Muscle of leg (tissue), 3 donors: ENCODE measurements at regions not wholly inside any gene's neighbourhood (a gene's known extent, or its start where the extent isn't known, plus 50 kb on each side); places are given as distances from the start of the nearest gene placed in this dataset.
"Not testable (repeated sequence)": the region's sequence is repeated elsewhere in the genome, so short reads cannot be mapped to it uniquely, and the experiment has no call there.

Experiments used
- DNase-seq: peaks from one replicate; pipeline ENCODE4 v3.0.0; 2013
- H3K27ac ChIP-seq: one replicate; pipeline ENCODE4 v1.5.1; 2013; ENCODE audit warnings: mild to moderate bottlenecking, low read length, control low read depth
- H3K27me3 ChIP-seq: one replicate; pipeline ENCODE4 v1.6.1; 2013; ENCODE audit warnings: low read length; ENCODE audit not compliant: control insufficient read depth, insufficient read depth
- H3K36me3 ChIP-seq: one replicate; pipeline ENCODE4 v1.6.1; 2013; ENCODE audit warnings: low read length; ENCODE audit not compliant: control insufficient read depth, insufficient read depth
- H3K4me1 ChIP-seq: one replicate; pipeline ENCODE4 v1.6.1; 2013; ENCODE audit warnings: low read length; ENCODE audit not compliant: control insufficient read depth, insufficient read depth
- H3K4me3 ChIP-seq: one replicate; pipeline ENCODE4 v1.5.1; 2013; ENCODE audit warnings: low read length, control low read depth
- H3K9me3 ChIP-seq: replicated peaks from 2 replicates; pipeline ENCODE4 v1.6.1; 2013; ENCODE audit warnings: low read depth, low read length; ENCODE audit not compliant: control insufficient read depth
- WGBS: methylation state at CpG from one replicate; pipeline ENCODE4 v1.1.5; 2013; ENCODE audit warnings: missing lambda C conversion rate; ENCODE audit not compliant: insufficient coverage; 5-methylcytosine and 5-hydroxymethylcytosine counted together

DNA sequence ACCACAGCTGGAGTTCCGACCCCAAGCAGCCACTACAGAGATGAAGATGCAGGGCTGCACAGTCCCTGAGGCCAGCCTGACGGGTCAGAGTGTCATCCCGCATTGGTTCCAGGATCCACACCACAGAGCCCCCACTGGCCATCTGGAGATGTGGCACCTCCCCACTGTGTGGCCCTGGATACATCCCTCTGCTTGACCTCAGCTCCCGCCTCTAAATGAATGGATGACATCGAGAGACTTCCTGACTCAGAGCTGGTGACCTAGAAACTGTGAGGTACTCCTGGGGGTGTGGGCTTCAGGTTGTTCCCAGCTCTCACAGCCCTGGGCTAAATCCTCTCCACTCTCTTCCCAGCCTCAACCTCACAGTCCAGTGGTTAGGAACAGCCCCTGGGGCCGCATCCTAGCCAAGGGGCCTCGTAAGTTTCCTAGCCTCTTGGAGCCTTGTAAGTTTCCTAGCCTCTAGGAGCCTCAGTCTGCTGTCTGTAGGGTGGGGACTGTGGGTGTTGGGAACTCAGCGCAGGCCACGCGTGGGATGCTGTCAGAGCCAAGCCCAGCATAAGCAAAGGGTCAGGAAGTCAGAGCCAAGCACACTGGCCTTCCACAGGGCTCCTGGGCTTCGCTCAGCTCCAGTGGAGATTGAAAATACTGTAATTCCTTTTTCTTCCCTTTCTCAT lies 87.5 kb upstream of the RUNX3 start:
- no peaks in the 10 kb centered on the region for H3K9me3 ChIP-seq
- H3K36me3 ChIP-seq, result no peaks in the 10 kb centered on the region
- WGBS, result 78% methylated on average over 4 of the region's 11 CpGs
- peak; percentile 37 for DNase-seq
- no peak overlapping the region for H3K4me3 ChIP-seq
- H3K27me3 ChIP-seq, result peaks cover 2% of the 10 kb centered on the region
- no peak overlapping the region for H3K27ac ChIP-seq
- peaks cover 22% of the 10 kb centered on the region for H3K4me1 ChIP-seq

DNA sequence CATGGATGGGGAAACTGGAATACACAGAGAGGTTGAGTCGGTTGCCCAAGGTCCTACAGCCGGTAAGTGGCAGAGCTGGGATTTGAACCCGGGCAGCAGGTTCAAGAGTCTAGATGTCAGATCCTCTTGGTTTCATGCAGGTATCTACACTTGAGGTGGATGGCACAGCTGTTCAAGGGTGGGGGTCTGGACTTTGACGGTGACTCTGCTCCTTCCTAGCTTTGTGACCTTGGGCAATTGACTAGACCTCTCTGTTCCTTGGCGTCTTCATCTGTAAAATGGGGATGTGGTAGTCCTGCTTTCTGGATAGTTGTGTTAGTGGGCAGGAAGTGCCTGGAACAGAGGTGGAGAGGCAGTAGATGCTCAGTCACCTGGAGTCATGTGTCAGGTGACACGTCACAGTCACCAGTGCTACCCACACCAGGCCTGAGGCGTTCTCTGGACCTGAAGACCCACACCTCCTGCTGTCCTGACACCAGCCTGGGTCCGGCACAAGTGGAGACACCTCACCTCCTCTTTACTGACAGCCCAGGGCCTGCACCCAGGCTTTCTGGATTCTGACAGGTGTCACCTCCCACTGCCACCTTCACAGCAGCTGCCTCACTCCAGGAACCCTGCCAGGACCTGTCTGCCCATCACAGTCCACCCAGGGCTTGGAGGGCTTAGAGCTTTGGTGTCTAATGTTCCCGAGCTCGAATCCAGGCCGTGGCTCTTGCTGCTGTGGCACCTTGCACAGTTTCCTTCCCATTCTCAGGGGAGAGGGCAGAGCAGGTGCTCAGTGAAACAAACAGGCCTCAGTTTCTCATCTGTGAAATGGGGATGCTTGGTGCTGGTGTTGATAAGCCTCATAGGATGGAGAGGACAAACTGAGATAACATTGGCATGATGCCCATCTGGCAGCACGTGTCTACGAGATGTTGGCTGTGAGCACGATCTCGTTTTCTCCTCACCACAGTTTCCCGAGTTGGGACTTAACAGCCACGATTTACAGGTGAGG lies 83.2 kb upstream of the RUNX3 start:
- no peak for DNase-seq
- Histone ChIP-seq H3K36me3 (no peaks in the 10 kb centered on the region), H3K27ac (no peak overlapping the region), H3K4me1 (peaks cover 11% of the 10 kb centered on the region), H3K4me3 (no peak overlapping the region), H3K9me3 (no peaks in the 10 kb centered on the region), H3K27me3 (peaks cover 1% of the 10 kb centered on the region)
- WGBS, result 82% methylated on average over 12 of the region's 17 CpGs

DNA sequence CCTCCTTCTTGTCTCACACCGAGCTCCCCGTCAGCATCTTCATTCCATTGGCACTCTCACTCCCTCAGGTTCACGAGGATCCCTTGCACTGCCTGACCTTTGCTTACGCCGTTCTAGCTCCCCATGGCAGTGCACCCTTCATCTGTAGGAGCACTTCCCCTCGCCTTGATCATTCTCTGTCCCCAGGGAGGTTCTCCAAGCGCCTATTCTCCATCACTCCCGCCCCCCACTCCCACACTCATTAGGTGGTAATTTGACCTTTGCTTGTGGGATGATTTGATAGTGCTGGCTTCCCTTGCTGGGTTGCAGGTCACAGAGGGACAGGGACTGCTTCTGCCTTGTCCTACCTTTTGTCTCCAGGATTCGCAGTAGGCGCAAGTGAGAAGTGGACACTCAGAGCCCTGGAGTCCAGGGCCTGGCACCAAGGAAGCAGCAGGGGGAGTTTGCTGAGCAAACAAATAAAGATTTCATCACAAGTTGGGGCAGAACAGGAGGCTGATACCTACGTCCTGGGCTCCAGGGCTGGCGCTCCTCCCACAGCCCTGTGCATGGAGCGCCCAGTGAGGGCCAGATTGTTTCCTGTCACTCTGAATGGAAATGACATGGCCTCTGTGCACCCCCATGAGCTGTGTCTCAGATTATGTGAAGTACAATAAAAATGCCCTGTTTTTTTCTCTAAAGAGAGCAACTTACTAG lies 82.0 kb upstream of the RUNX3 start:
- H3K4me1 ChIP-seq, result peaks cover under 1% of the 10 kb centered on the region
- H3K4me3 ChIP-seq, result no peak overlapping the region
- no peaks in the 10 kb centered on the region for H3K36me3 ChIP-seq
- peaks cover 8% of the 10 kb centered on the region for H3K27me3 ChIP-seq
- H3K9me3 ChIP-seq, result no peaks in the 10 kb centered on the region
- no peak overlapping the region for H3K27ac ChIP-seq
- WGBS, result 57% methylated on average over 7 of the region's 13 CpGs
- no peak for DNase-seq

DNA sequence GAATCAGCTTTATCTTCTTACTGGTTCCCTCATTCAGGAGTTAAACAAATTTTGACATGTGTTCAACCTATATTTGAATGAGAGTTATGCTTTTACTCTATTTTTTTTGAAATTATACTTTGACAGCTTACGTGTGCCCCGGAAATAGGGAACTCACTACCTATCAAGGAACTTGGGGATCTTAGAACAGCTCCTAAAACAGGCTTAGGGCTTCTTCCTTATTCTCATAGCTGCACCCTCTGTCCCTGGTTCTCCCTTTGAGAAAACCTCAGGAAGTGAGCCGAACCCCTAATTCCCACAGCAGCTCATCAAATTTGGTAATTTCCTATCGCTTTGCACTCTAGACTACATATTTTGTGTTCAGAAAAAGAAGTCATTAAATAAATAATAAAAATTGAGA lies 81.2 kb upstream of the RUNX3 start:
- Histone ChIP-seq H3K4me1 (peaks cover 9% of the 10 kb centered on the region), H3K27ac (no peak overlapping the region), H3K9me3 (no peaks in the 10 kb centered on the region), H3K36me3 (no peaks in the 10 kb centered on the region), H3K4me3 (no peak overlapping the region), H3K27me3 (peaks cover 16% of the 10 kb centered on the region)
- 92% methylated on average over 2 of the region's 4 CpGs for WGBS
- DNase-seq, result no peak

GRCh38 chr1:25009671-25010262 lies 79.7 kb upstream of the RUNX3 start:
- H3K36me3 ChIP-seq, result no peaks in the 10 kb centered on the region
- H3K27ac ChIP-seq, result no peak overlapping the region
- 100% methylated on average over 1 of the region's 3 CpGs for WGBS
- peaks cover 10% of the 10 kb centered on the region for H3K4me1 ChIP-seq
- H3K27me3 ChIP-seq, result peaks cover 27% of the 10 kb centered on the region
- no peak for DNase-seq
- H3K4me3 ChIP-seq, result no peak overlapping the region
- H3K9me3 ChIP-seq, result no peaks in the 10 kb centered on the region

DNA sequence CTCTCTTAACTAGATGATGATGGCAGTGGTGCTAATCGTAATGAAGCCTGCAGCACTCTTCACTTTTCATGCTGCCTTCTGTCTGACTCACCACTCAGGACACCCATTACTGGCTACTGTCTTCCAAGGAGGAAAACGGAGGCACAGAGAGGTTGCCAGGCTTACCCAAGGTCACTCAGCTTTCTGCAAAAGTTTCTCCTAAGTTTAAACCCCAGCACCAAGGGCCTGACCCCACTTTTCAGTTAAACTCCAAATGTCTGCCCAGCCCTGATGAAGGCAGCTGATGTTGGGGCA lies 78.1 kb upstream of the RUNX3 start:
- no peaks in the 10 kb centered on the region for H3K36me3 ChIP-seq
- peaks cover 10% of the 10 kb centered on the region for H3K4me1 ChIP-seq
- no CpG with 5 or more reads among the region's 2 CpGs for WGBS
- no peak overlapping the region for H3K4me3 ChIP-seq
- no peak for DNase-seq
- H3K9me3 ChIP-seq, result no peaks in the 10 kb centered on the region
- H3K27ac ChIP-seq, result no peak overlapping the region
- H3K27me3 ChIP-seq, result peaks cover 27% of the 10 kb centered on the region

- H3K9me3 ChIP-seq, H3K4me3 ChIP-seq, H3K36me3 ChIP-seq, DNase-seq, H3K27ac ChIP-seq: not testable (repeated sequence)
- peaks cover 10% of the 10 kb centered on the region for H3K4me1 ChIP-seq
- 43% methylated on average over 12 of the region's 18 CpGs for WGBS
- H3K27me3 ChIP-seq, result peaks cover 27% of the 10 kb centered on the region
Observed at GRCh38 chr1:25007390-25008191, 77.5 kb upstream of the RUNX3 start.

GRCh38 chr1:25006770-25007169 lies 76.7 kb upstream of the RUNX3 start:
- WGBS, result 12% methylated on average over 11 of the region's 12 CpGs
- peak; percentile 69 for DNase-seq
- peaks cover 10% of the 10 kb centered on the region for H3K4me1 ChIP-seq
- H3K27me3 ChIP-seq, result peaks cover 27% of the 10 kb centered on the region
- H3K4me3 ChIP-seq, result no peak overlapping the region
- H3K27ac ChIP-seq, result no peak overlapping the region
- H3K36me3 ChIP-seq, result no peaks in the 10 kb centered on the region
- no peaks in the 10 kb centered on the region for H3K9me3 ChIP-seq

DNA sequence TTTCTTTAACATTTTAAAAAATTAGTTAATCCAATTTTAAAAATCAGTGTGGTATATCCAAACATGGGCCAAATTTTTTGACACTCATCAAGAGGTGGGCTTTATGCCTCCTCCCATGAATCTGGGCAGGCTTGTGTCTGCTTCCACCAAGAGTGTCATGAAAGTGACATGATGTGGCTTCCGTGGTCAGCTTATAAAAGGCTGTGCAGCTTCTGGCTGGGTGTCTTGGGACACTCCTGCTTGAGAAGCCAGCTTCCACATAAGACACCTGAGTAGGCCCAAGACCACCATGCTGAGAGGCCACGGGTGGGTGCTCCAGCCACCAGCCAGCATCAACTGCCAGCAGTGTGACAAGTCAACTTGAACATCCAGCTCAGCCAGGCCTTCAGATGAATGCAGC lies 74.3 kb upstream of the RUNX3 start:
- DNase-seq, result no peak
- 79% methylated on average over 2 of the region's 2 CpGs for WGBS
- Histone ChIP-seq H3K9me3 (no peaks in the 10 kb centered on the region), H3K4me3 (no peak overlapping the region), H3K27me3 (peaks cover 27% of the 10 kb centered on the region), H3K27ac (no peak overlapping the region), H3K36me3 (no peaks in the 10 kb centered on the region), H3K4me1 (peaks cover 10% of the 10 kb centered on the region)
